OCI-LY1 (cell line): ENCODE measurements at regions not wholly inside any gene's neighbourhood (a gene's known extent, or its start where the extent isn't known, plus 50 kb on each side); places are given as distances from the start of the nearest gene placed in this dataset.

Experiments
- EZH2 ChIP-seq: fragments of 200-600 bp; sonication (generic), shearing (Covaris generic); IDR thresholded peaks from 2 replicates; pipeline ENCODE4 v1.8.0; 2017; ENCODE audit warnings: borderline replicate concordance, mixed run types, mild to moderate bottlenecking, antibody characterized with exemption, low read length, moderate library complexity, mixed read lengths
- TF ChIP-seq, protein P1 (sequence below): fragments of 200-600 bp; sonication (generic), shearing (Covaris generic); IDR thresholded peaks from 2 replicates; pipeline ENCODE4 v1.5.1; 2017; ENCODE audit warnings: mild to moderate bottlenecking, antibody characterized with exemption, low read length, moderate library complexity, mixed read lengths

DNA sequence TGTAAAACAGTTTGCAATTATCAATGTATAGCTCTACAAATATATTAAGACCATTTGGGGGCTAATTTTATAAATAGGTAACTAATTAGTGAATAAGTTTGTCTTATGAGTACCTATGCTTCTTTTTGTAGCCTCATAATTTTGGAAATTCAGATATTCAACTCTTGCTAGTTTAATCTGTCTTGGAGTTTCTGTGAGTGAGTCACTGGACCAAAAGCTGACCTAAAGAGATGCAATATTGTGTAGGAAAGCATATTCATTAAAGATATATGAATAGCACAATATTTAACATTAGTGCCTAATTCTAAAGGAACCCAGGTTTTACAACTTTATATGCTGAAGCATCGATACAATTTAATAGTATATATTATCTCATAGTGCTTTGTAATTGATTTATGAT, 161.3 kb upstream of the PCDH18 start:
- TF ChIP-seq, protein P1, sequence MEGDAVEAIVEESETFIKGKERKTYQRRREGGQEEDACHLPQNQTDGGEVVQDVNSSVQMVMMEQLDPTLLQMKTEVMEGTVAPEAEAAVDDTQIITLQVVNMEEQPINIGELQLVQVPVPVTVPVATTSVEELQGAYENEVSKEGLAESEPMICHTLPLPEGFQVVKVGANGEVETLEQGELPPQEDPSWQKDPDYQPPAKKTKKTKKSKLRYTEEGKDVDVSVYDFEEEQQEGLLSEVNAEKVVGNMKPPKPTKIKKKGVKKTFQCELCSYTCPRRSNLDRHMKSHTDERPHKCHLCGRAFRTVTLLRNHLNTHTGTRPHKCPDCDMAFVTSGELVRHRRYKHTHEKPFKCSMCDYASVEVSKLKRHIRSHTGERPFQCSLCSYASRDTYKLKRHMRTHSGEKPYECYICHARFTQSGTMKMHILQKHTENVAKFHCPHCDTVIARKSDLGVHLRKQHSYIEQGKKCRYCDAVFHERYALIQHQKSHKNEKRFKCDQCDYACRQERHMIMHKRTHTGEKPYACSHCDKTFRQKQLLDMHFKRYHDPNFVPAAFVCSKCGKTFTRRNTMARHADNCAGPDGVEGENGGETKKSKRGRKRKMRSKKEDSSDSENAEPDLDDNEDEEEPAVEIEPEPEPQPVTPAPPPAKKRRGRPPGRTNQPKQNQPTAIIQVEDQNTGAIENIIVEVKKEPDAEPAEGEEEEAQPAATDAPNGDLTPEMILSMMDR: no peak
- no peak for TF ChIP-seq EZH2
